ENCODE measurements at regions not wholly inside any gene's neighbourhood (a gene's known extent, or its start where the extent isn't known, plus 50 kb on each side); places are given as distances from the start of the nearest gene placed in this dataset.

DNA sequence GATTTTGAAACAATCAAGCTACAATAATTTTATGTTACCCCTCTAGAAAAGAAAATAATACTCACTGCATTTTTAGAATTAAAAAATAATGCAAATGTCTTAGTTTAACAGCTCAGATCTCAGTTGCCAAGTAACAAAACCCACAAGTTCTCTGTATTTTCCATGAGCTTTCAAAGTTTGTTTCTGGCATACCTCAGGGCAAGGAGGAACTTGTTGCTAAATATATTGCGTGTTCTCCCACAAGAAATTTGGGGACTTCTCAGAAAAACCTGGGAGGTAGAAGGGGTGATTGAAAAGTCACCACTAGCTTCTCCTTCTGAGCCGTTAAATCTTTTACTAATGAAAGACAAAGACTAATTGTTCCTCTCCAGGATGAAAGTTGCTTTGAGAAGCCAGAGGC lies 236.8 kb upstream of the MARCKS start:
- no peak for TF ChIP-seq EP300 (IDR thresholded peaks at IDR 0.05)
- TF ChIP-seq POLR2A (IDR thresholded peaks at IDR 0.05): no peak
